SK-N-DZ (cell line): ENCODE measurements at regions not wholly inside any gene's neighbourhood (a gene's known extent, or its start where the extent isn't known, plus 50 kb on each side); places are given as distances from the start of the nearest gene placed in this dataset.

Experiments used
- DNase-seq: peaks from one replicate; pipeline ENCODE4 v3.0.0-alpha.2; 2015; ENCODE audit warnings: low spot score

DNA sequence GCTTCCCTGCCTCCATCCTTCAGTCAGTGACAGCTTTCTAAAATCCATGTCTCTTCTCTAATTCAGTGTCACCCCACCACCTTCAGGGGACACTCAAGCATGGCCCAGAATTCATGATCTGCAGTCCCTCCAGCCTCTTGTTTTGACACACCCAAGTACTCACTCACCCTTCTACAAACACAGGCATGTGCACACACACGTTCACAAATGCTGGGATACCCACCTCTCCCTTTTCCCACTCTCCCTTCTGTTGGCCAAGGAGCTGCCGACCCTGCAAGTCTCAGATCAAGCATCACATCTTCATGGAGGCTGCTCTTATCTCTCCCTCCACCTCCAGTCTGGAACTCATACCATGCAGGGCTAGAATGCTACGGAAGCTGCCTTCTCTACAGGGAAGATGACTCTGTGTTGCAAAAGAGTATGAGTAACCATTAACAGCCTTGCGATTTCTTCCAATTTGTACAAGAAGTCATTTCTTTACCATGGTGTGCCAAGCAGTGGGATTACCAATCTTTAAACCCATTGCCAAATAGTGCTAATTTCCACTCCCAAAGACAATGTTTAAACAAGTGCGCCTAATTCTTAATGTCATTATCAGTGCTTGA is 196.1 kb downstream of the BCL11B start:
- no peak for DNase-seq

DNA sequence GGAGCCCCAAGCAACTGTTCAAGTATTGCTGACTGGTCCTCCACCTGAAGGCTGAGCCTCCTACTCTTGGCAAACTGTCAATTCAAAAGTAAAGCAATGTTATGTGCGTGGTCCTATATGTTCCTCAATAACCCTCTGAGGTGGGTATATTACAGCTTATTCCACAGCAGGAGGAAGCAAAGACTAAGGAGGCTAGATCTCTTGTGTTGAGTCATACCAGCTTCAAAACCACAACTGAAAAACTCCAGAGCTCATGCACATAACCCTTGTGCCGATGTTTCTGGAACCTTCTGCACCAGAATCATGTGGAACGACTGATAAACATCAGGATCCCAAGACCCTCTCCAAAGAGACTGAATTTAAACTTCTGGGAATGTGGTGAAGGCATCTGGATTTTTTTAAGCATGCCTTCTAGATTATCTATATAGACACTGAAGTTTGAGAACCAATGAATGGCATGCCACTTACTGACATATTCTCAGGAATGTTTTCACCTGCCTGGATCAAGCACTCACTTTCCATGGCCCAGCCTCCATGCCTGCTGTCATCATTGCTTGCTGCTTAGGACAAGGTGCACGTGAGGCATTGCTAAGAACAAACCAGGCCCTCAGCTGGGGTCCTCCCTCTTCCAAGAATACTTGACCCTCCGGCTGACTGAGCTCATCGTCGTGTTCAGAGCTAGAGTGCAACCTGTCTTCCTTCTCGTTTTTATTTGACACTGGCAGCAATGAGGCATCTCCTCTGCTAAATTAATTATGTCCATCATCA is 194.7 kb downstream of the BCL11B start:
- no peak for DNase-seq

DNA sequence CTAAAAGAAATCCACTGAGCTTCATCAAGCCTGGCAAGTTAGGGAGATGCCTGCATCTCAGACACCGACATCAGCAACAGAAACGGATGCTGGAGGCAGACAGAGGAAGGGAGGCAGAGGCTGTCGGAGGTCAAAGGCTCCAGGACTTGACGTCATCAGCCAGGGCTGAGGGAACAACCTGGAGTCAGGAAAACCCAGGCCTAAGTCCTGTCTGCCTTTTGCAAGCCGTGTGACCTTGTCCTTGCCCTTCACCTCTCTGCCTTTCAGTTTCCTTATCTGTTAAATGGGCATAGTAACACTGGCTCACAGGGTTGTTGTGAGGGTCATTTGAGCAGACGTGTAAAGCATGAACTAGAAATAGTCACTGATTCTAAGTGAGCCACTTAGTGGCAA is 194.2 kb downstream of the BCL11B start:
- no peak for DNase-seq

DNA sequence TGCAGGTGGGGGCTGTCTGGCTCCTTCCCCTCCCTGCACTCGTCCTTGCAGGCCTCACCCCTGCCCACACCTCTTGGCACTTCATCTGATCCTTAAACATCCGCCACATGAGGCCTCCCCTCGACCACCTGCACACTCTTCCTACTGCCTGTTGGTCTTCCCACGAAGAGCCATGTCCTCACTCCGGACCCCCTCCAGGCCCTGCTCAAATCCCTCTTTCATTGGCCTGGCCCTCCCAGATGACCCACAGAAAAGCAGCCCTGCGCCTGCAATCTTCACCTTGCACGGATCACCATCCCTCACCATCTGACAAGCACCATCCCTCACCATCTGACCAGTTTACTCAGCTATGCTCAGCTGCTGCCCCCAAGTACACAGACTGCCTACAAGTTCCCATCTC is 193.6 kb downstream of the BCL11B start:
- DNase-seq = no peak

DNA sequence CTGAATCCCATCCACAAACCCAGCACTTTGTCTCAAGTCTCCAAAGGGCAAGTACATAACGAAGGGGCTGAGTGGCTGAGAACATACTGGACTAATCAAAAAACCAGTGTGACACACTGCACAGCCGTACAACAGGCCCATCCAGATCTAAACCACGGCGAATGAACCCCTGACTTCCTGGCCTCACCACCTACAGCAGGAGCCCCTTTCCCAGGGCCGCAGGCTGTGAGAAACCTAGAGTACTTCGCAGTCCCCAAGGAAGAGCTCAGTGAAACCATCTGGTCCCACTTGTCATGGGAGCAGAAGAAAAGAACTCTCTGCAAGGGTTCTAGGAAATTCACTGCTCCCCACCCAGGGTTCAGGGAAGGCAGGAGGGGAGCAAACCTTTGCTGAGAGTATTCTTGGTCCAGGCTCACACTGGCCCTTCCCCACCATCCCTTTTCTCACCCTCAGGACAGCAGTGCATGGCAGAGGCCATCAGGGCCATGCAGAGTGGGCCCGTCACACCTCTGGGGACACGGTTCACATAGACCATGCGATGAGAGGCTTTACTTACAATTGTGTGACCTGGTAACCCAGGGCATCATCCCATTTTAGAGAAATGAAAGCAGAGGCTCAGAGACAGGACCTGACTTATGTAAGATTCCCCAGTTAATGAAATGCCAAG is 192.8 kb downstream of the BCL11B start:
- DNase-seq = no peak

DNA sequence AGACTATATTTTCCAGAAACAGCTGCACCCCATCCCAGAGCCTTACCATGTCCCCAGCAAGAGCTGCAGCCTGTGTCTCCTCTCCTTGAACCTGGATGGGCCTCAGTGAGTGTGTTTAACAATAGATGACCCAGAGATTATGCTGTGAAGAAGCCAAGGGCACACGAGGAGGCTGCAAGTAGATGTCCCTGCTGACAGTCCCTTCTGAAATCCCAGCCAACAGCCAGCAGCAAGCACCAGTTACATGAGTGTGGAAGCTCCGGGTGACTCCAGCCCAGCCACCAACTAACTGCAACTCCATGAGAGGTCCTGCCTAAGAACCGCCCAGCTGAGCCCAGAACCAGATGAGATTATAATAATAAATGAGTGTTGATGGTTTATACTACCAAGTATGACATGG is 191.7 kb downstream of the BCL11B start:
- no peak for DNase-seq

DNA sequence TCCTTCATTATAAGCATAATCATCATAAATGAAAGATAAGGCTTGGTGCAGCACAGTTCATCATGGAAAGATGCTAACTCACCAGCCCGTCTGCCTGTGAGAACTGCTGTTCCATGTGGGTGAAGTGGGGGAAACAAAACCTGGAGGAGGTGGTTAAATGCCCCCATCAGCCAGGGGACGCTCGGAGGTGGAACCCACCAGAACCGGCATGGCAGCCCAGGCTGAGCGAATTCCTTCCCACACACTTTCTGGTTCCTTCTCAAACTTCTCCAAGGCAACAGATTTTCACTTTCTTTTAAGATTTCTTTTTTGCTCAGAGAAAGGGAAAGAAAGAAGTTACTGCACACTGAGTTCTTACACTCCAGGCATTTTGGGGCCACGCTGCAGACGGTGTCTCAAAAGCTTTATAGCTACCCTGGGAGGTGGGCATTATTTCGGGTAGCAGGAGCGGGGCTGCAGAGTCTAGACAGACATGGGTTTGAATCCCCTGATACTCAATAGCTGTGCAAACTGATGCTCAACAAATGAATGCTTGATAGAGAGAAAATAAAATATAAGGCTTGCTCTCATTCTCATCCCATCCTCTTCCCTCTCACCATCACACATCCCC is 190.7 kb downstream of the BCL11B start:
- no peak for DNase-seq

DNA sequence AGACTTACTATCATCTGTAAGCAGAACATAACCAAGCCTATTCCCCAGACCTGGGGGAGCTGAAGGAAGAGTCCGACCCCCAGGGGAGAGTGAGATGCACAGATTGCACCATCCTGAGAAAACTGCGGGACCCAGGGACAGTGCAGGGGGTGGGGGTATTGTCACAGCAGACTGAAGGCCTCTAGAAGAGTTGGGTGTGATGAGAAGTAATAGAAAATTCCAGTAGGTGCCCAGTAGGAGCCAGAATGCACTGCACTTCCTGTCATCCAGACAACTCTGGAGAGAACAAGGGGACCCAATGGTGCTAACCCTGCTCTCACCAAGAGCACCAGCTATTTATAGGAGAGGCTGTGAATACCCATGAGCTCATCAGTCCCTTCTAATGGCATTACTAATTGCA is 190.1 kb downstream of the BCL11B start:
- DNase-seq = no peak

DNA sequence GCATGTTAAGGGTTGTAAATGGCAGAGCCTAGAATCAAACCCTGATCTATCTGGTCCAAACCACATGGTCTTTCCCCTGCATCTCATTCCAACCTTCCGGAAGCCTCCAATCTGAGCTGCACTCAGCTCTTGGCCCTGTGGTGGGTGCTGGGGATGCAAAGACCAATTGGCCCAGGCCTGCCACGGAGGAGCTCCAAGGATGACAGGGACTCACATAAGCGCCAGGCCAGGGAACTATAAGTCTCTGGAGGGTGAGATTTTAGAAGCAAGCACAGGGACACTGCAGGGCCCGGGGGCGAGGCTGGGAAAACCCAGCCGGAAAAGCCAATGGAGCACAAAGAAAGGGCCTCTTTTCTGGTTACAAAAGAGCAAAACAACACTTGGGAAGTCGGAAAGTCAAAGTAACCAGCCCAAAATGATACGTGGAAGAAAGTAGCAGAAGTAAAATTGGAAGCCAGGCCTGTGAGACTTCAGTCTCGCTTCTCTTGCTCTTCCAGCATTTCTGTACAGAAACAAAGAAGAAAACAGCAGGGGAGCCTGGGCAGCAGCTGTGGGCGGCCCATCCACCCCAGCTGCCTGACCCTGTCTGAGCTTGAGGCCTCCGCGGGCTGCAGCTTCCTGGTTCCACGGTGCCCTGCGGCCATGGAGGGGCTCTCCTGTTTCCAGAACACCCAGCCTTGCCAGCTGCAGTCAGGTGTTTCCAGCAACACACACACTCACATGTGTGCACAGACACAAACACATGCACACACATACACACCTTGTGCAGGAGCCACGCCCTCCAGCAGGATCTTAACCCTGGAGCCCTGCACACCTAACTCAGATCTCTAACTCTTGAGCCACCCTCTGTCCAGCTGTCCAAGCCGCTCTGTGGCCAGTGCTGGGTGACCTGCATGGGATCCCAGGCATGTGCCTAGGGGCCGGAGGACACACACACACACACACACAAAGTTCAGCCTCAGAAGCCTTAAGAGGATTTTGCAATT is 178.2 kb downstream of the BCL11B start:
- no peak for DNase-seq

DNA sequence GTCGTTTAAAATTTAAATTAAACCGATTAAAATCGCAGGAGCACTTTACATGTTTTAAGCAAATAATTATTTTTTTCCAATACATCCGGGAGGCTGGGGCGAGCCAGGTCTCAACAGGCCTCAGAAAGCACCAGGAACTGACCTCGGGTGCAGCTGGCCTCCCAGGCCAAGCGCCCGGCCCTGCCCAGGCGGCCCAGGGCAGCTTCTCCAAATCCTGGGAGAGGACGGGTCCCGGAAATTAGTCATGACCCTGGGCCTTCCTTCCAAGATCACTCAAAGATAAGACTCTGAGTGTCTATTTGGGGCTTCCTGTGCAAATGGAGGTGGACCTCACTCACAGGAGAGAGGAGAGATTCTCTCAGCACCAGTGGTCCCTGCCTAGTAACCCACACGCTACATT is 177.1 kb downstream of the BCL11B start:
- DNase-seq = no peak

DNA sequence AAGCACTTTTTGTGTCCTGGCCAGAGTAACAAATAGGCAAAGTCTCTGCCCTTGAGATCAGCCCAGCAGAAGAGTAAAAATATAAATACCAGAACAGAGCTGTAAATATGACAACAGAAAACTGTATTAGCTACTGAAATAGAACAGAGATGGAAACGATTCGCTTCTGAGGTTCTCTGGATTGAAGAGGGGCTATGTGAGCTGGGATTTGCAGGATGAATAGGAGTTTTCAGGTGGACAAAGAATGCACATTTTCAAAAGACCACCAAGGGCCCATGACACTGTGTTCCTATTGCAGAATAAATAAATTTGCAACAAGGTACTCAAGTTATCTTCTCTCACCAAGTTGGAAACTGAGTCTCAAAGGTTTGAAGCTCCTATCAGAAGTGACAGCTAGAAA is 176.6 kb downstream of the BCL11B start:
- no peak for DNase-seq

DNA sequence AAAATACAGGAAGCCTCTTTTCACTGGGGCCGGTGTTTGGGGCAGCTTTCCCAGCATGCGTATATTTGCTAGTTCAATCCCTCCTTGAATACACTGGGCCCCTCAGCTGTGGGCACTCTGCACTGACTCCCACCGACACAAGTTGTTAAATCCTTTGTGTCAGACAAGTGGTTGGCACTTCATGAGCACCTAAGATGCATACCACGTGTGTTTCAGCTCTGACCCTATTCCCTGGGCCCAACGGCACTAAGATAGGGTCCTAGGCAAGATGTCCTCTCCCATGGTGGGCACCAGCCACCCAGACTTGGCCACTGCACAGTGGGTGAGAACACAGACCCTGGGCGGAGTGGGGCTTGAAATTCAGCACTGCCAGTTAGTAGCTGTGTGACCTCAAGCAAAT is 173.8 kb downstream of the BCL11B start:
- no peak for DNase-seq

DNA sequence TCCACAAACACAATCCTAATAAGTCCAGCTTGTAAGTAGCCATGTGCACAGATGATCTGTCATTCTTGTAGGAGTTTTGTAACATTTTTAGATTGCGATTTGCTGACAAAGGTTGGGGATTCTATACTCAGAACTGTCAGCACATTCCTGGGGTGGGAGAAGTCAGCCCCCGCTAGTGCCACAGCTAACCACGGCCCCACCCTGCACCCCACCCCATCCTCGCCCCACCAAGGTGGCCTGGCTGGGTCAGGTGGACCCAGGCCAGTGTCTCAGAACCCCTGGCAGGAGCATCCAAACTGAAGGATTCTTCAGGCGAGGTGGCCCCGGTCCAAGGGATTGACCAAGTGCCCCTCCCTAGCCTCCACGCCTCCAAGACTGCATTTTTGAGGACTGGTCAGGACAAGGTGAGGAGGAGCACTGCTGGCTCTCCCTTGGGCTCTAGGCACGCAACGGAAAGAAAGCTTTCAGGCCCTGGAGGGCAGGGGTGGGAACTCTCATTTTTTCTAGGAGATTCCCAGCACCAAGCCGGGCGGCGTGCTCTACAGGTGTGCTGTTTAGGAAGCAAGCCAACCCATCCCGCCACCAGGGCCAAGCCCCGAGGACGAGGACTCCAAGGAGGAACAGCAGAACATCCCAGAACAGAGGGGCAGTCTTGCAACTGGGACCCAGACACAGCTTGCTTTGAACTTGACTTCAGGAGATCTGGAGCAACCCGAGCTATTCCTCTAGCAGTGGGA is 172.8 kb downstream of the BCL11B start:
- DNase-seq = no peak

DNA sequence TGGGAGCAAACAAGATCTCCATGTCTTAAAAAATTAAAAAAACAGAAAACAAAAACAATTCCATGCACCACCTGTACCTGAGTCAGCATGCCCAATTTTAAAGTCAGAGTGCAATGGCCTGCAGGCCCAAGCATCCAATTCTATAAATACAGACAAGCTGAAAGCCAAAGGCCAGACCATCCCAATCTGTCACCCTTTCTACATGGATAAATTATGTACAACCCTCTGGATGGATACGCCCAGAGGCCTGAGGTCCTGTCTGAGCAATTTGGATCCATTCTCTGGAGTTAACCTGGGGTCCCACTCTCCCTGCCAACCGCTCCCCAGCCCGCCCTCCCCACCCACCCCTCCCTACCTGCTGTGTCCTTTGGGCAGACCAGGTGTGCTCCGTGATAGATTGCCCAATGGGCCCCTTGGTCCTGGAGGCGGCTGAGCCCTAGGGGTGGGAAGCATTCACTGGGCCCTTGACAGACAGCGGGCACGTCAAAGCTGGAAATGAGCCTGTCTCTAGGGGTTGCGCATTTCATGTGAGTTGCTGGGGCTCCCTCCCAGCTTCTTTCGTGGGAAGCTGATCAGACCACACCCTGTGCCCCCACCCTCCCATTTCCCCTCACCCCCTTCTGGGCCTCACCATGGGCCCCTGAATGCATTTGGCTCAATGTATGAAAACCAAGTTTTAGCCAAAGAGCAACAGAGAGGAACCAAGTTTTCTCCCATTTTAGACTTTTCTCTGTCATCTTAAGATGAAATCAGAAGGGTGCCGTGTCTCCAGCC is 171.3 kb downstream of the BCL11B start:
- DNase-seq = no peak

DNA sequence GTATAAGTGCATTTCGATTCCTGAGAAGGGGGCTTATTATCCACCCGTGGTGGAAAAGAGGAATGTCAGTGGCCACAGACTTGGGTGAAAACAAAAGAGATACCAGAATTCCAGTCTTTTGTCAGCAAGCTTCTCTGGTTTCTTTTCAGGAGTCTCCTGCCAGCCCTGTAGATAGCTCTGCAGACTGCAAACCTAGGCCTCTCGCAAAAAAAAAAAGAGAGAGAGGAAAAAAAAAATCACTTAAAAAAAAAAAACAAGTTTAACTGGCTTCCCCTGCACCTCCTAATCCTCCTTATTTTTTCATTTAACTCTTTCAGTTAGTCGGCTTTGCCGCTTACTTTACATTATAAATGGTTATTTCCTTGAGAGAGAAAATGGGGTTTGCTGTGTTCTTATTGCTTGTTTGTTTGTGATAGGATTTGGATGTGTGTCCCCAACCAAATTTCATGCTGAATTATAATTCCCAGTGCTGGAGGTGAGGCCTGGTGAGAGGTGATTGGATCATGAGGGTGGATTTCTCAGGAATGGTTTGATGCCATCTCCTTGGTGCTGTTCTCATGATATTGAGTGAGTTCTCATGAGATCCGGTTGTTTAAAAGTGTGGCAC is 170.0 kb downstream of the BCL11B start:
- DNase-seq = no peak

DNA sequence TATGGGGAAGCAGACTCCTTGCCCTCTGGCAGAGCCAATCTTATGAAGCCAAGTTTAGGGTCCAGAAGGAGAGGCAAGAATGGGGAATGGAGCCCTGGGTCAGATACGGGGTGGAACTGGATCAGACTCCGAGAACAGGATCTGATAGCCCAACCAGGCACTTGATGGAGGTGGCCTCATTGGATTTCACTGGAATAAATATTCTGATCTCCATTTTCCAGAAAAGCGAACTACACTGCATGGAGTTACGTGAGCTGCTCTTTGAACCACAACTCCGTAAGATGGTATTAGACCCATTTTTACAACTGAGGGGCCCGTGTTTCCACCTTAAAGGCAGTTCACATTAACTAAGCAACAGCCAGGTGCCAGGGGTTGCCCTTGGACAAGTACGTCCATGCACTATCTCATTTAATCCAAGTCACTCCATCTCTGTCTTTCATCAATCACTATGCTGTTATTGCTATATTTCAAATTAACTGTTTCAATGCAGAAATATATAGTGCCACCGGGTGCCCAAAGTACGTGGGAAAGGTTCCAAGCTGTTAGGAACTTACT is 155.2 kb downstream of the BCL11B start:
- no peak for DNase-seq

DNA sequence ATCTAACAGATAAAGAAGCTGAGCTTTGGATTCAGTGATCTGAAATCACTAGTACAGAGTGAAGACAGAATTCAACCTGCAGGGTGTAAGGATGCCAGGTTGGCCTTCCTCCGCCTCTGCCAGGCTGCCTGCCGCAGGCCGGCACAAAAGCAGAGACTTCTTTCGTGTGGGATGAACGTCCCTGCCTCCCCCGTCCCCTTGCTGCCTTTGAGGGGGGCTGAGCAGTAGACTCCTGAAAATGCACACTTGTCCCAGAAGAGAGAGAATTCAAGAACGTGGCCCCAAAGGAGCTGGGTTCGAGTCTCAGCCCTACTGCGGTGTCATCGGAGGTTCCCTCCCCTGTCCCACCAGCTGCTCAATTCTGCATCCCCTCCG is 154.3 kb downstream of the BCL11B start:
- no peak for DNase-seq

DNA sequence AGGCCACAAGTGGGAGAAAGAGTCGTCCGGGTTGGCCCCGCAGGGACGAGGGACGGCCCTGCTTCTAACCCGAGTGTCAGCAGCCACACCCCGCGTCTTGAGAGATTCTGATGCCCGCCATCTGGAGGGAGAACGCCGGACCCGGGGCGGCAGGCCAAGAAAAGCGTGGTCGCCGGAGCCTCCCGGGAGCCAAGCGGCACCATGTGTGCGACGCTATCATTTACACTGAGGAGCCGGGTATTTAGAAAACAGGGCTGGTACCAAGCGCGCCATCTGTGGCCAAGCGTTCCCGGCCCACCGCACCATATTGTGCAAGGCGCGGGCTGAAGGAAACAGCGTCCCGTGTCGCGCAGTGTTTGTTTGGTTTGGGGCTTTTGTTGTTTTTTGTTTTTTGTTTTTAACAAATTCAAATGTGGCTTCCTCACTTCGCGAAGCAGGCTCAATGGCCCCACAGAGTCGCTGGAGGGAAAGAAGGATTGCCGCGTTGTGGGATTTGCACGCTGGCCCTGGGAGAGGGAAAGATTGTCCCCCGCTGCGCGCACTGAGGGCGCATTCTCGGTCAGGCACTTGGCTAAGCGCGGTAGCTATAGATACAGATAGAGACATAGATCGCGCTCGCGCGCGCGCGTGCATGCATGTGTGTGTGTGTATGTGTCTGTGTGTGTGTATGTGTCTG is 153.8 kb downstream of the BCL11B start:
- no peak for DNase-seq

DNA sequence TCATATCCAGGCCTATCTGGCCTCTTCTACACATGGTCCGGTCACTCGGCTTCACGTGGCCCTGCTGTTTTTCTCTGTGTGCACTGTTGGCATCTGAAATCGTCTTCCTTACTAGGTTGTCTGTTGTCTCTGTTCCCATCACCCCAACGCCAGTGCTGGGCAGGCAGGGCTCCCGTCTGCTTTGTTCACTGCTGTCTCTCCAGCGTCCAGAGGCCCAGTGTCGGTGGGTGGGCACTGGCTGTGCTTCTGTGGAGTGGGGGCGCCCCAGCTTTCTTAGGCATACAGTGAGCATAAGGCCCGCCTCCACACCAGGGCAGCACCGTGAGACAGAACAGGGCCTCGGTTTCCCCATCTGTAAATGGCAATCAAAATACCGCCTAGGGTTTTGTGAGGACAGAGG is 153.1 kb downstream of the BCL11B start:
- no peak for DNase-seq
